ENCODE measurements at regions not wholly inside any gene's neighbourhood (a gene's known extent, or its start where the extent isn't known, plus 50 kb on each side); places are given as distances from the start of the nearest gene placed in this dataset.

DNA sequence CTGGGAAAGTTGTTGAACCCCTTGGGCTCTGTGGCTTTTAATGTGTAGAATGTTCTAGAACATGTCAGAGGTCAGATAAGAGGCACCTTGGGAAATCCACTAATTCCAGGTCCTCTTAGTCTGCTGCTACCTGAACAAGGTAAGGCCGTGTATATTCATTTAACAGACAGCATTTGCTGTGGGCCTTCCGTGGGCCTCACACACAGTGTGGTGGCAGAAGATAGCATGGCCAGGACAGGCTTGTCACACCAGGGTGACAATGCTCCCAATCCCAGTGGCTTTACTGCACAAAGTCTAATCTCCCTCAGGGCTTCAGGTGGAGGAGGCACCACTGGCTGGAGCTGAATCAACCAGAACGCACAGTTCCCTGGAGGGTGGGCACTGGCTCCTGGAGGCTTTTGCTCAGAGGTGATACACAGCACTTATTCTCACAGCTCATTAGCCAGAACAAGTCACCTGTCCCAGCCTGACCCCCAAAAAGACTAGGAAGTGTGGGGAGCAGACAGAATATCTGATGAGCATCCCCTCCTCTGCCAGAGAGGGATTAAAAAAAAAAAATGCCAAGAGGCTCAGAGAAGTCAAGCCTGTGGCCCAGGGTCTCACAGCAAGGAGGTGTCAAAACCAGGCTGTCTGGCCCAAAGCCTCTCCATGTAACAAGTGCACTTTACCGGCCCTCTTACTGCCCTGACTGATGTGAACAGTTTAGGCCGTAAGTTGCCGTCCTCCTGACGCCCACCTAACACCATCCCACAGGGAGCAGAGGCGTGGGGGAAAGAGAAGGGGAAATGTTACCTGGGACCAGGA is 216.9 kb upstream of the RAB6C start:
- intact Hi-C loops (cut with DNase I) = no loop called here
- Histone ChIP-seq H3K9me3 (no peaks in the 10 kb centered on the region), H3K27me3 (peaks cover 0 to 20% of the 10 kb centered on the region in 2 donors), H3K4me1 (no peaks in the 10 kb centered on the region), H3K4me3 (no peak overlapping the region), H3K27ac (no peak overlapping the region), H3K36me3 (no peaks in the 10 kb centered on the region)
- DNase-seq (no peak), ATAC-seq (no peak)
- TF ChIP-seq, protein P1, sequence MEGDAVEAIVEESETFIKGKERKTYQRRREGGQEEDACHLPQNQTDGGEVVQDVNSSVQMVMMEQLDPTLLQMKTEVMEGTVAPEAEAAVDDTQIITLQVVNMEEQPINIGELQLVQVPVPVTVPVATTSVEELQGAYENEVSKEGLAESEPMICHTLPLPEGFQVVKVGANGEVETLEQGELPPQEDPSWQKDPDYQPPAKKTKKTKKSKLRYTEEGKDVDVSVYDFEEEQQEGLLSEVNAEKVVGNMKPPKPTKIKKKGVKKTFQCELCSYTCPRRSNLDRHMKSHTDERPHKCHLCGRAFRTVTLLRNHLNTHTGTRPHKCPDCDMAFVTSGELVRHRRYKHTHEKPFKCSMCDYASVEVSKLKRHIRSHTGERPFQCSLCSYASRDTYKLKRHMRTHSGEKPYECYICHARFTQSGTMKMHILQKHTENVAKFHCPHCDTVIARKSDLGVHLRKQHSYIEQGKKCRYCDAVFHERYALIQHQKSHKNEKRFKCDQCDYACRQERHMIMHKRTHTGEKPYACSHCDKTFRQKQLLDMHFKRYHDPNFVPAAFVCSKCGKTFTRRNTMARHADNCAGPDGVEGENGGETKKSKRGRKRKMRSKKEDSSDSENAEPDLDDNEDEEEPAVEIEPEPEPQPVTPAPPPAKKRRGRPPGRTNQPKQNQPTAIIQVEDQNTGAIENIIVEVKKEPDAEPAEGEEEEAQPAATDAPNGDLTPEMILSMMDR (IDR thresholded peaks at IDR 0.05) = no peak

DNA sequence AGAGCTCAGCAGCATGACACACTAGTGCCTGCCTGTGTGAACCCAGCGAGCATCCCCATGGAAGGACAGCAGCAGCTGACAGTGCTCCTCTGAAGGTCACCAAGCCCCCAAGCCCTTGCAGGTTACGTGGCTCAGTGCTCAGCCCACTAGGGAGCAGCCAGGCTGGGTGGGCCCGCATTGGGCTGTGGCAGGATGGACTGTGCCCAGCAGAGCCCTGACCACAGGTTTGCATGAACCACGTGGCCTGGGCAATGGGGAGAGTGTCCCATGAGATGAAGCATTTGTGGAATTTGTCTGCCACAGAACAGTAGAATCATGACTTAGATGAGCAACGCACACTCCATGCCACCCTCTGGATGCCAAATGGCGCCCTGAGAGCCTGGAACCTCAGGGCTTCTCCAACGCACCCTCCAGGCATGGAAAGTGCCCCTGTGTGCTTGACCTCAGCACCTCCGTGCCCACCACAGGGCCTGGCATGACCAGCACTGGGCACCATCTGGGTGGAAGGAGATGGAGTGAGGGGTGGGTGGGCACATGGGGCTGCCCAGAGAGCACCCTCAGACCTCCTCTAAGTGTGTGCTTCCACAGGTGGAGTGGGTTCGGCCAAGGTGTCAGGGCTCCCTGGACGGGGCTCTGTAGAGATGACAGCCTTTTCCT is 216.1 kb upstream of the RAB6C start:
- H3K4me1 ChIP-seq = no peaks in the 10 kb centered on the region
- intact Hi-C loops (cut with DNase I) = no loop called here
- ATAC-seq (no peak), DNase-seq (no peak)
- no peaks in the 10 kb centered on the region for H3K36me3 ChIP-seq
- no peak overlapping the region for H3K4me3 ChIP-seq
- TF ChIP-seq, protein P1 (IDR thresholded peaks at IDR 0.05) = no peak
- no peak overlapping the region for H3K27ac ChIP-seq
- H3K9me3 ChIP-seq = no peaks in the 10 kb centered on the region
- H3K27me3 ChIP-seq = peaks cover 0 to 20% of the 10 kb centered on the region in 2 donors

GRCh38 chr2:129763966-129764365 is 215.5 kb upstream of the RAB6C start:
- Histone ChIP-seq H3K4me3 (no peak overlapping the region), H3K27ac (no peak overlapping the region), H3K27me3 (peaks cover 0 to 20% of the 10 kb centered on the region in 2 donors), H3K36me3 (no peaks in the 10 kb centered on the region), H3K4me1 (no peaks in the 10 kb centered on the region), H3K9me3 (no peaks in the 10 kb centered on the region)
- DNase-seq (no peak), ATAC-seq (no peak)
- TF ChIP-seq, protein P1 (IDR thresholded peaks at IDR 0.05) = no peak
- intact Hi-C loops (cut with DNase I) = no loop called here

GRCh38 chr2:129764376-129765325 is 214.8 kb upstream of the RAB6C start:
- Histone ChIP-seq H3K4me1 (no peaks in the 10 kb centered on the region), H3K36me3 (no peaks in the 10 kb centered on the region), H3K27ac (no peak overlapping the region), H3K27me3 (peaks cover 0 to 20% of the 10 kb centered on the region in 2 donors), H3K4me3 (no peak overlapping the region), H3K9me3 (no peaks in the 10 kb centered on the region)
- DNase-seq (no peak), ATAC-seq (no peak)
- intact Hi-C loops (cut with DNase I) = no loop called here
- TF ChIP-seq, protein P1 (IDR thresholded peaks at IDR 0.05) = no peak
